ENCODE measurements at regions not wholly inside any gene's neighbourhood (a gene's known extent, or its start where the extent isn't known, plus 50 kb on each side); places are given as distances from the start of the nearest gene placed in this dataset.

DNA sequence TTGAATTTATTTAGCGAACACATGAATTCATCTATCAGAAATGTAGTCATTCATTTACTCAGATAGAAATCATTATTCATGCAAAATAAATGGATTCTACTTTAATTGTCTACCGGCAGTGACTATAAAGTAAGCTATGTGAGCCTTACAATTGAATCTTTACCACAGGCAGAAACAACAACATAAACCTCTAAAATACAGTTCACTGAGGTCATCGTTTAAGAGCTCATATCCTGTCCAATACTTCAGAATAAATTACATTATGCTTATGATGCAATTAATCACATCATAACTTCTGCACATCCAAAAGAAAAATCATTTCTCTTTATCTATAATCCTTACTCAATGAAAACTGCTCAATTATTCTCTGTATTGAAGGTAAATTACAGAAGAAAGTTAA, 244.7 kb downstream of the HNMT start:
- Histone ChIP-seq H3K27ac (no peak overlapping the region), H3K4me3 (no peak overlapping the region), H3K27me3 (no peaks in the 10 kb centered on the region), H3K36me3 (no peaks in the 10 kb centered on the region), H3K9me3 (peaks cover 0 to 7% of the 10 kb centered on the region in 2 donors), H3K4me1 (no peaks in the 10 kb centered on the region)
- no peak for ATAC-seq
- TF ChIP-seq, protein P1, sequence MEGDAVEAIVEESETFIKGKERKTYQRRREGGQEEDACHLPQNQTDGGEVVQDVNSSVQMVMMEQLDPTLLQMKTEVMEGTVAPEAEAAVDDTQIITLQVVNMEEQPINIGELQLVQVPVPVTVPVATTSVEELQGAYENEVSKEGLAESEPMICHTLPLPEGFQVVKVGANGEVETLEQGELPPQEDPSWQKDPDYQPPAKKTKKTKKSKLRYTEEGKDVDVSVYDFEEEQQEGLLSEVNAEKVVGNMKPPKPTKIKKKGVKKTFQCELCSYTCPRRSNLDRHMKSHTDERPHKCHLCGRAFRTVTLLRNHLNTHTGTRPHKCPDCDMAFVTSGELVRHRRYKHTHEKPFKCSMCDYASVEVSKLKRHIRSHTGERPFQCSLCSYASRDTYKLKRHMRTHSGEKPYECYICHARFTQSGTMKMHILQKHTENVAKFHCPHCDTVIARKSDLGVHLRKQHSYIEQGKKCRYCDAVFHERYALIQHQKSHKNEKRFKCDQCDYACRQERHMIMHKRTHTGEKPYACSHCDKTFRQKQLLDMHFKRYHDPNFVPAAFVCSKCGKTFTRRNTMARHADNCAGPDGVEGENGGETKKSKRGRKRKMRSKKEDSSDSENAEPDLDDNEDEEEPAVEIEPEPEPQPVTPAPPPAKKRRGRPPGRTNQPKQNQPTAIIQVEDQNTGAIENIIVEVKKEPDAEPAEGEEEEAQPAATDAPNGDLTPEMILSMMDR (IDR thresholded peaks at IDR 0.05), result no peak
- DNase-seq, result no peak
- intact Hi-C loops (cut with DNase I), result no loop called here

DNA sequence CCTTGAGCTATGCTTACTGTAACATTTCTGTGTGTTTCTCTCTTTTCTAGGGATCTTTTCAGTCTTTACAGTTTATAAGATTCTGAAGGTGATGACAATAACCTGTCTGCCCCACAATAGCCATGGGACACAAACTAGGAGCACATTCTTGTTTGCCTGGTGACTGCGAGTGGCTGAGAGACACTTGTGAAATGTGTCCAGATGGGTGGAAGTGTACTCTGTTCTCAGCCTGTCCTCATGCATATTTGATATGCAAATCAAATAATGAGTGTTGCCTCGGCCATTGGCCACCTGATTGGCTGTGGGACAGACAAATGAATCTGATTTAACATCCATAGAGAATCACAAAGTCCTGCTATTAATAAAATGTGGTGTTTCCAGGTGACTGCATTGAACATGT, 246.2 kb downstream of the HNMT start:
- no peak for DNase-seq
- TF ChIP-seq, protein P1 (IDR thresholded peaks at IDR 0.05), result no peak
- Histone ChIP-seq H3K9me3 (no peaks in the 10 kb centered on the region), H3K4me1 (no peaks in the 10 kb centered on the region), H3K27ac (no peak overlapping the region), H3K27me3 (no peaks in the 10 kb centered on the region), H3K4me3 (no peak overlapping the region), H3K36me3 (no peaks in the 10 kb centered on the region)
- intact Hi-C loops (cut with DNase I), result no loop called here
- no peak for ATAC-seq

DNA sequence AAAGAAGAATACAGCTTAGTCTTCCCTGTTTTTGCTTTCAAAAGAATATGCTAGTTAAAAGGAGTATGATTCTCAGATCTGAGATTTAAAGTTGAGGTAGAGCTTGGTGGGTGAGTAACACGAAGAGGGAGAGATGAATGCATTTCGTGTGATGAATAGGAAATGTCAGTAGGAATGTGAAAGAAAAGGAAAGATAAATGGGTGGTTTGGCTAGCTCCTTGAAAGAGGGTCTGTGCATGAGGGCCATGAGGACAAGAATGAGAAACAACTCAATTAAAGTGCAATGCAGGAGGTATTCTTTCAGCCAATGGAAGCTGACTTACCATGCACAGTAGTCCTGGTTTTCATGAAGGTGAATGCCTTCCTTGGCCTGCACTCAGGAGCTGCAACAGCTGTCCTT, 248.2 kb downstream of the HNMT start:
- TF ChIP-seq, protein P1 (IDR thresholded peaks at IDR 0.05), result no peak
- Histone ChIP-seq H3K4me1 (no peaks in the 10 kb centered on the region), H3K27me3 (no peaks in the 10 kb centered on the region), H3K27ac (no peak overlapping the region), H3K9me3 (no peaks in the 10 kb centered on the region), H3K36me3 (no peaks in the 10 kb centered on the region), H3K4me3 (no peak overlapping the region)
- ATAC-seq (no peak), DNase-seq (no peak)
- intact Hi-C loops (cut with DNase I), result no loop called here

DNA sequence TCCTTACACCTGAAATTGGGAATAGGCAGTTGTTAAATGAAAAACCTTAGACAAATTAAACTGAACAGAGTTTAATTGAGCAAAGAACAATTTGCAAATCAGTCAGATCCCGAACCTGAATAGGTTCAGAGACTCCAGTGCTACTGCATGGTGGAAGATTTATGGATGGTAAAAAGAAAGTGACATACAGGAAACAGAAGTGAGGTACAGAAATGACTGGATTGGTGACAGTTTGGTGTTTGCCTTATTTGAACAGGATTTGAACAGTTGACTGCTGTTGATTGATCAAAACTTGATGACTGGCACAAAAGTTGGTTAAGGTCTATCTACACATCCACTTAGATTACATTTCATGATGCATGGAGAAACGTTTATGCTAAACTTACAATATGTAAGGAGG, 248.8 kb downstream of the HNMT start:
- ATAC-seq, result no peak
- intact Hi-C loops (cut with DNase I), result no loop called here

DNA sequence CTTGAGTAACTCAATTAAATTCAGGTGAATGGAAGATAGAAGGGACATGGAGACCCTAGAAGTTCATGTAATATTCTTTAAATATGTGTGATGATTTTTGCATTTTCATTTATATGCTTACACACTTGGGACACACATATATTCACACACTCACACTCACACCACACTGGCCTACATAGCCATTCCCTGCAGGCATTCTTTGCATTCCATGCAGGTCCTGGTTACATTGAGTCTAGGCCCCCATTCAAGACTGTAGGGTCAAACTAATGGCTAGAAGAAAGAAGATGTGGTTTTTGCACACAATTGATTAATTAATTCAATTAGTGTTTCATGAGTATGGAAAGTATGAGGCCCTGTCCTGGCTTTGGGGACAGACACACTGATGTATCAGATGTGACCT, 249.4 kb downstream of the HNMT start:
- H3K27me3 ChIP-seq, result no peaks in the 10 kb centered on the region
- no peak for ATAC-seq
- no peak for DNase-seq
- no peaks in the 10 kb centered on the region for H3K9me3 ChIP-seq
- H3K27ac ChIP-seq, result no peak overlapping the region
- H3K36me3 ChIP-seq, result no peaks in the 10 kb centered on the region
- TF ChIP-seq, protein P1 (IDR thresholded peaks at IDR 0.05), result no peak
- H3K4me3 ChIP-seq, result no peak overlapping the region
- intact Hi-C loops (cut with DNase I), result no loop called here
- no peaks in the 10 kb centered on the region for H3K4me1 ChIP-seq

More for the DNA sequence above, 248.8 kb downstream of the HNMT start:
- no peak overlapping the region for H3K27ac ChIP-seq
- H3K4me1 ChIP-seq, result no peaks in the 10 kb centered on the region
- no peaks in the 10 kb centered on the region for H3K36me3 ChIP-seq
- no peaks in the 10 kb centered on the region for H3K27me3 ChIP-seq
- no peaks in the 10 kb centered on the region for H3K9me3 ChIP-seq
- no peak for DNase-seq
- TF ChIP-seq, protein P1 (IDR thresholded peaks at IDR 0.05), result no peak
- no peak overlapping the region for H3K4me3 ChIP-seq

Measured in left lung (tissue), 4 donors.